ENCODE measurements at regions not wholly inside any gene's neighbourhood (a gene's known extent, or its start where the extent isn't known, plus 50 kb on each side); places are given as distances from the start of the nearest gene placed in this dataset.

- H3K27ac ChIP-seq = peak overlapping the region; percentile 2 to 87 (median 73)
- no peaks in the 10 kb centered on the region for H3K36me3 ChIP-seq (replicated peaks in 1 of 2; ENCODE audit: insufficient read depth in 1 of 2, low read depth in 2 of 2)
- H3K4me1 ChIP-seq = peaks cover 20% of the 10 kb centered on the region
- no peaks in the 10 kb centered on the region for H3K9me3 ChIP-seq
- no peaks in the 10 kb centered on the region for H3K27me3 ChIP-seq
- WGBS, 2 donors = 87 to 91% methylated on average over 2 of the region's 2 CpGs
- DNase-seq (no peak), ATAC-seq (no peak)
- intact Hi-C loops (cut with DNase I) = no loop called here
- no peak overlapping the region for H3K4me3 ChIP-seq
- no peak for TF ChIP-seq POLR2A (IDR thresholded peaks at IDR 0.05)
- TF ChIP-seq CTCF (IDR thresholded peaks at IDR 0.05) = no peak
Measured at GRCh38 chr5:115378754-115379153, 82.3 kb upstream of the CCDC112 start.

- ATAC-seq = no peak
- no peaks in the 10 kb centered on the region for H3K36me3 ChIP-seq (replicated peaks in 1 of 2; ENCODE audit: insufficient read depth in 1 of 2, low read depth in 2 of 2)
- no peaks in the 10 kb centered on the region for H3K9me3 ChIP-seq
- WGBS, 2 donors = 79 to 86% methylated on average over 4 of the region's 4 CpGs
- DNase-seq = no peak
- TF ChIP-seq POLR2A (IDR thresholded peaks at IDR 0.05) = no peak
- TF ChIP-seq CTCF (IDR thresholded peaks at IDR 0.05) = peak in 1 of 7 experiments; percentile 23
- no peak overlapping the region for H3K27ac ChIP-seq
- no peaks in the 10 kb centered on the region for H3K27me3 ChIP-seq
- peaks cover 20% of the 10 kb centered on the region for H3K4me1 ChIP-seq
- intact Hi-C loops (cut with DNase I) = no loop called here
- H3K4me3 ChIP-seq = no peak overlapping the region
Measured at GRCh38 chr5:115377468-115378217, 81.2 kb upstream of the CCDC112 start.

- peak overlapping the region in 1 of 4 donors; percentile 26 for H3K27ac ChIP-seq
- H3K4me1 ChIP-seq = peaks cover 20% of the 10 kb centered on the region
- H3K4me3 ChIP-seq = no peak overlapping the region
- TF ChIP-seq POLR2A (IDR thresholded peaks at IDR 0.05) (no peak), CTCF (IDR thresholded peaks at IDR 0.05) (no peak)
- no peaks in the 10 kb centered on the region for H3K27me3 ChIP-seq
- intact Hi-C loops (cut with DNase I) = no loop called here
- ATAC-seq (peak; percentile 57), DNase-seq (peak in 3 of 4 donors; percentile 30 to 69 (median 44))
- no peaks in the 10 kb centered on the region for H3K36me3 ChIP-seq (replicated peaks in 1 of 2; ENCODE audit: insufficient read depth in 1 of 2, low read depth in 2 of 2)
- H3K9me3 ChIP-seq = no peaks in the 10 kb centered on the region
- WGBS, 2 donors = 40 to 46% methylated on average over 5 of the region's 5 CpGs
Measured at GRCh38 chr5:115375893-115376292, 79.4 kb upstream of the CCDC112 start.

- DNase-seq = peak; percentile 35 to 64 (median 38)
- Histone ChIP-seq H3K4me3 (no peak overlapping the region), H3K36me3 (replicated peaks in 1 of 2; ENCODE audit: insufficient read depth in 1 of 2, low read depth in 2 of 2) (no peaks in the 10 kb centered on the region), H3K27ac (no peak overlapping the region), H3K4me1 (peaks cover 11% of the 10 kb centered on the region), H3K27me3 (no peaks in the 10 kb centered on the region), H3K9me3 (no peaks in the 10 kb centered on the region)
- peak; percentile 63 for ATAC-seq
- intact Hi-C loops (cut with DNase I) = no loop called here
- TF ChIP-seq POLR2A (IDR thresholded peaks at IDR 0.05) = no peak
- peak in 4 of 7 experiments; percentile 41 to 64 (median 54) for TF ChIP-seq CTCF (IDR thresholded peaks at IDR 0.05)
- 58 to 73% methylated on average over 3 of the region's 3 CpGs for WGBS, 2 donors
Measured at GRCh38 chr5:115374057-115374775, 77.8 kb upstream of the CCDC112 start.

Data from body of pancreas (tissue), 4 donors.